ENCODE measurements at regions not wholly inside any gene's neighbourhood (a gene's known extent, or its start where the extent isn't known, plus 50 kb on each side); places are given as distances from the start of the nearest gene placed in this dataset.

DNA sequence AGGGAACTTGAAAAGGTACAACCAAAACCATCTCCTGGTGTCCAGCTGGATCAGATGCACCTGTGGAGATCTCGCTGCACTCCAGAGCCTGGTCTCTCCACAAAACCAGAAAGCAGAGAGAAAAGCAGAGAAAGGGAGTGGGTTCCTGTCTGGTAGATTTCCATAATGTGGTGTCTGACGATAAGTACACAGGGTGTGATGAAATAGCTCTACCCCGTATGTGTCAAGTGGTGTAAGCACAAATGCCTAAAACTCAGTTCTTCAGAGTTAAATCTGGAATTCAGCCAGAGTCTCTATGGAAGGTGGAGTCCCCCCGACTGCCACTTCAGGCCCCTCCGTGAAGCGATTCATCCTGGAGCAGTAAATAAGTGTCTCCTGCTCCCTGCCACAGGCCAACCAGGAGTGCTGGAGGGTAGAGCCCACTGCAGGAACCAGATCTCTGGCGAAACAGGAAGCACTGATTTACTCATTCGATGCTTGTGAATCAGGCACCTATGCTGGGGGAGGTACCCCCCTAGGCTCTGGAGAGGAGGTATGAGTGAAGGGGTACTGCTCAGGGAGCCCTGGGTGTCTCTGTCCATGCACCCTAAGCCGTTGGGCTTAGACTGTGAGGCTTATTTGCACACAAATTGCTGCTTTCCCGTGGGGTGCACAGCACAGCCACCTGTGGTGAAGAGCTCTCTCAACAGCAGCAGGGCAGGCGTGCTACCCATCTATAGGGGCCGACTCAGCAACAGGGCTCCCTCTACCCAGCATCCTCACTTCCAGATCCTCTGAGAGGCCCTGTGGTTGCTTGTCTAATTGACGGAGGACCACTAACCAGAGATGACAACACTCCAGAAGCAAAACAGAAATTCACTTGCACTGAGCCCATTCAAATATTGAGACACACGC, 97.1 kb upstream of the MYOCD start:
- Histone ChIP-seq H3K36me3 (ENCODE audit: control insufficient read depth in 2 of 2, extremely low read depth in 1 of 2, insufficient read depth in 2 of 2, low read length in 2 of 2) (no peaks in the 10 kb centered on the region), H3K27me3 (ENCODE audit: control insufficient read depth, extremely low read depth, insufficient read depth, low read length) (no peaks in the 10 kb centered on the region), H4K20me1 (ENCODE audit: control insufficient read depth, extremely low read depth, insufficient read depth, low read length) (no peaks in the 10 kb centered on the region), H3K27ac (ENCODE audit: control insufficient read depth, insufficient read depth, low read length) (no peak overlapping the region), H3K4me1 (ENCODE audit: control insufficient read depth, extremely low read depth, insufficient read depth, low read length) (no peaks in the 10 kb centered on the region), H3K79me2 (ENCODE audit: control insufficient read depth, insufficient read depth, low read length) (no peaks in the 10 kb centered on the region), H2AFZ (ENCODE audit: control insufficient read depth, low read length) (peak overlapping the region; percentile 52), H3K9me3 (ENCODE audit: control insufficient read depth, low read depth, low read length) (no peaks in the 10 kb centered on the region), H3K9ac (ENCODE audit: control insufficient read depth, extremely low read depth, insufficient read depth, low read length) (no peak overlapping the region), H3K9me1 (ENCODE audit: control insufficient read depth, extremely low read depth, insufficient read depth, low read length) (no peaks in the 10 kb centered on the region), H3K4me2 (ENCODE audit: control insufficient read depth, extremely low read depth, insufficient read depth, low read depth, low read length) (no peak overlapping the region), H3K4me3 (ENCODE audit: control insufficient read depth in 2 of 3, extremely low read depth in 1 of 3, insufficient read depth in 2 of 3, low read depth in 1 of 3, low read length in 3 of 3) (no peak overlapping the region)
- dilution Hi-C loops (cut with MboI; ENCODE audit: extremely low pct_ligation_motif_present, low sequenced_read_pairs) = no loop called here
- peak; percentile 26 for FAIRE-seq
- TF ChIP-seq EZH2 (IDR thresholded peaks at IDR 0.05; ENCODE audit: low read length) = no peak
- TF ChIP-seq, protein P1, sequence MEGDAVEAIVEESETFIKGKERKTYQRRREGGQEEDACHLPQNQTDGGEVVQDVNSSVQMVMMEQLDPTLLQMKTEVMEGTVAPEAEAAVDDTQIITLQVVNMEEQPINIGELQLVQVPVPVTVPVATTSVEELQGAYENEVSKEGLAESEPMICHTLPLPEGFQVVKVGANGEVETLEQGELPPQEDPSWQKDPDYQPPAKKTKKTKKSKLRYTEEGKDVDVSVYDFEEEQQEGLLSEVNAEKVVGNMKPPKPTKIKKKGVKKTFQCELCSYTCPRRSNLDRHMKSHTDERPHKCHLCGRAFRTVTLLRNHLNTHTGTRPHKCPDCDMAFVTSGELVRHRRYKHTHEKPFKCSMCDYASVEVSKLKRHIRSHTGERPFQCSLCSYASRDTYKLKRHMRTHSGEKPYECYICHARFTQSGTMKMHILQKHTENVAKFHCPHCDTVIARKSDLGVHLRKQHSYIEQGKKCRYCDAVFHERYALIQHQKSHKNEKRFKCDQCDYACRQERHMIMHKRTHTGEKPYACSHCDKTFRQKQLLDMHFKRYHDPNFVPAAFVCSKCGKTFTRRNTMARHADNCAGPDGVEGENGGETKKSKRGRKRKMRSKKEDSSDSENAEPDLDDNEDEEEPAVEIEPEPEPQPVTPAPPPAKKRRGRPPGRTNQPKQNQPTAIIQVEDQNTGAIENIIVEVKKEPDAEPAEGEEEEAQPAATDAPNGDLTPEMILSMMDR (optimal IDR thresholded peaks at IDR 0.05 in 1 of 3, IDR thresholded peaks at IDR 0.05 in 1 of 3, conservative IDR thresholded peaks at IDR 0.05 in 1 of 3; ENCODE audit: extremely low read depth in 1 of 3, insufficient read depth in 2 of 3, low read length in 3 of 3) = no peak
- no peak for DNase-seq (ENCODE audit: low read depth, low spot score)

DNA sequence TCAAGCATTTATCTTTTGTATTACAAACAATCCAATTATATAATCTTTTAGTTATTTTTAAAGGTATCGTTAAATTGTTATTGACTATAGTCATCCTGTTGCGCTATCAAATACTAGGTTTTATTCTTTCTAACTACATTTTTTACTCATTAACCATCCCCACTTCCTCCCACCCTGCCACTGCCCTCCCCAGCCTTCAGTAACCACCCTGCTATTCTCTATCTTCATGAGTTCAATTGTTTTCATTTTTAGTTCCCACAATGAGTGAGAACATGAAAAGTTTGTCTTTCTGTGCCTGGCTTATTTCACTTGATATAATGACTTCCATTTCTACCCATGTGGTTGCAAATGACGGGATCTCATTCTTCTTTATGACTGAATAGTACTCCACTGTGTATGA, 94.1 kb upstream of the MYOCD start:
- no peak overlapping the region for H2AFZ ChIP-seq (ENCODE audit: control insufficient read depth, low read length)
- no peak for TF ChIP-seq EZH2 (IDR thresholded peaks at IDR 0.05; ENCODE audit: low read length)
- TF ChIP-seq, protein P1 (optimal IDR thresholded peaks at IDR 0.05 in 1 of 3, IDR thresholded peaks at IDR 0.05 in 1 of 3, conservative IDR thresholded peaks at IDR 0.05 in 1 of 3; ENCODE audit: extremely low read depth in 1 of 3, insufficient read depth in 2 of 3, low read length in 3 of 3) = no peak
- H3K79me2 ChIP-seq (ENCODE audit: control insufficient read depth, insufficient read depth, low read length) = no peaks in the 10 kb centered on the region
- no peak overlapping the region for H3K27ac ChIP-seq (ENCODE audit: control insufficient read depth, insufficient read depth, low read length)
- H4K20me1 ChIP-seq (ENCODE audit: control insufficient read depth, extremely low read depth, insufficient read depth, low read length) = no peaks in the 10 kb centered on the region
- no peaks in the 10 kb centered on the region for H3K27me3 ChIP-seq (ENCODE audit: control insufficient read depth, extremely low read depth, insufficient read depth, low read length)
- no peaks in the 10 kb centered on the region for H3K36me3 ChIP-seq (ENCODE audit: control insufficient read depth in 2 of 2, extremely low read depth in 1 of 2, insufficient read depth in 2 of 2, low read length in 2 of 2)
- no peak overlapping the region for H3K4me2 ChIP-seq (ENCODE audit: control insufficient read depth, extremely low read depth, insufficient read depth, low read depth, low read length)
- no peaks in the 10 kb centered on the region for H3K4me1 ChIP-seq (ENCODE audit: control insufficient read depth, extremely low read depth, insufficient read depth, low read length)
- H3K4me3 ChIP-seq (ENCODE audit: control insufficient read depth in 2 of 3, extremely low read depth in 1 of 3, insufficient read depth in 2 of 3, low read depth in 1 of 3, low read length in 3 of 3) = no peak overlapping the region
- no peaks in the 10 kb centered on the region for H3K9me1 ChIP-seq (ENCODE audit: control insufficient read depth, extremely low read depth, insufficient read depth, low read length)
- dilution Hi-C loops (cut with MboI; ENCODE audit: extremely low pct_ligation_motif_present, low sequenced_read_pairs) = no loop called here
- FAIRE-seq (no peak), DNase-seq (ENCODE audit: low read depth, low spot score) (no peak)
- H3K9me3 ChIP-seq (ENCODE audit: control insufficient read depth, low read depth, low read length) = no peaks in the 10 kb centered on the region
- H3K9ac ChIP-seq (ENCODE audit: control insufficient read depth, extremely low read depth, insufficient read depth, low read length) = no peak overlapping the region
